Jurkat, Clone E6-1 (cell line): ENCODE measurements at regions not wholly inside any gene's neighbourhood (a gene's known extent, or its start where the extent isn't known, plus 50 kb on each side); places are given as distances from the start of the nearest gene placed in this dataset.
"Not testable (repeated sequence)": the region's sequence is repeated elsewhere in the genome, so short reads cannot be mapped to it uniquely, and the experiment has no call there.

ENCODE experiments used
- DNase-seq: peaks from one replicate; pipeline ENCODE4 v3.0.0-alpha.2; 2011; ENCODE audit warnings: low read depth, low spot score
- H3K4me3 ChIP-seq: 2 replicates; pipeline ENCODE4 v1.5.1; 2011; ENCODE audit warnings: mild to moderate bottlenecking, low read length, control low read depth, moderate library complexity

DNA sequence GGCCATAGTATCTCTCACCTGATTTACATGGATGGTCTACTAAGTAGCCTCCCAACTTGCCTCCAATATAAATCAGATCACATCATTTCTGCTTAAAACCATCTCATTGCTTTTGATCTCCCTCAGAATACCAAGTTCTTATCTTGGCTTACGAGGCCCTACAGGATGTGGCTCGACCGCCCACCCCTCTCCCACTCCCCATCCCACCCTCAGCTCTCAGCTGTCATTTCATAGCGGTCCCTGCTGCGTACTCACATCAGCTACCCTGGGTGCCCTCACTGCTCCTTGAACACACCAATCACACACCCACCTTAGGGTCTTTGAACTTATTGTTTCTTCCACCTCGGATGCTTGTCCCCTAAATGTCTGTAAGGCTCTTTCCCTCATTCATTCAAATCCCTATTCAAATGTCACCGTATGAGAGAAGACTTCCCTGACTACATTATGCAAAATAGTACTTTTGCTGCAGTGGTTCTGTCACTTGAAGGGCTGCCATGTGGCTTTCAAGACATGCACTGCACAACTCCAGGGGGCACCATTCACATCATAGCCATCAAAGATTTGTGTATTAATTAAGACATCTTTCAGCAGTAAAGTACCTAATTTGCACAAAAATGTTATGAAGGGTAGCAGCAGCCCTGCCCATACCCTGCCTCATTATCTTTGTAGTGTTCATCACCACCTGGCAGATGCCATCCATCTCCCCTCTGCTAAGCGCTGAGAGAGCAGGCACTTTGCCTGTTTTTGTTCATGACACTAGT is 171.1 kb downstream of the ENC1 start:
- H3K4me3 ChIP-seq = no peak overlapping the region
- DNase-seq = no peak

DNA sequence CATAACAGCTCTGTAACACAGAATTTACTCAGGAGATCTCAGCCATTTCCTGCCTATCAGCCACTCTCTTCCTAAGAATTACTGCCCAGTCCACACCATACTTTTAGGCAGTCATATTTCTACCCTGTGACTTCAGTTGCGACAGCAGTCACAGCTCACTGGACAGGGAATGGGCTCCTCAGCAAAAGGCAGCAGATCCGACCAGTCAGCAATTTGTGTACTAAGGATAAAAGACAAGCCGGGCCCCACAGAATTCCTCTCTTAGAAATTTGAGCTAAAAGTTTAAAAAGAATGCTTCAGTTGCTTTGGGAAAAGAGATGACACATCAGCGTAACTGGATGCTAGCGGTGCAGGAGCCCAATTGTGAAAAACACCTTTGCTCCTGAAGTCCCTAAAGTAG is 172.1 kb downstream of the ENC1 start:
- DNase-seq = no peak
- no peak overlapping the region for H3K4me3 ChIP-seq

DNA sequence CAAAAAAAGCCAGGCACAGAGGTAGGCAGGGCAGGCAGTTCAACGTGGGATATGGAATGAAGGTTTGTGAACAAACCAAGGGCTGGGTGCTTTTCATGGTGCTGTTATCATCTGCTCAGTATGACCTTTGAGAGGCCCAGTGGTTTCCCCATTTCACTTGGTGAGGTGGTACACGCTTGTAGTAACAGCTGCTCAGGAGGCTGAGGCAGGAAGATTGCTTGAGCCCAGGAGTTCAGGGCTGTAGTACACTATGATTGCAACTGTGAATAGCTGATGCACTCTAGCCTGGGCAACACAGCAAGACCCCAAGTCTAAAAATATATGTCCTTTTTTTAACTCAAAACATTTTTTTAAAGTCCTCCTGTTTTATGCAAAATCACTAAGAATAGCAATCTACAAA is 174.8 kb downstream of the ENC1 start:
- no peak overlapping the region for H3K4me3 ChIP-seq
- no peak for DNase-seq

DNA sequence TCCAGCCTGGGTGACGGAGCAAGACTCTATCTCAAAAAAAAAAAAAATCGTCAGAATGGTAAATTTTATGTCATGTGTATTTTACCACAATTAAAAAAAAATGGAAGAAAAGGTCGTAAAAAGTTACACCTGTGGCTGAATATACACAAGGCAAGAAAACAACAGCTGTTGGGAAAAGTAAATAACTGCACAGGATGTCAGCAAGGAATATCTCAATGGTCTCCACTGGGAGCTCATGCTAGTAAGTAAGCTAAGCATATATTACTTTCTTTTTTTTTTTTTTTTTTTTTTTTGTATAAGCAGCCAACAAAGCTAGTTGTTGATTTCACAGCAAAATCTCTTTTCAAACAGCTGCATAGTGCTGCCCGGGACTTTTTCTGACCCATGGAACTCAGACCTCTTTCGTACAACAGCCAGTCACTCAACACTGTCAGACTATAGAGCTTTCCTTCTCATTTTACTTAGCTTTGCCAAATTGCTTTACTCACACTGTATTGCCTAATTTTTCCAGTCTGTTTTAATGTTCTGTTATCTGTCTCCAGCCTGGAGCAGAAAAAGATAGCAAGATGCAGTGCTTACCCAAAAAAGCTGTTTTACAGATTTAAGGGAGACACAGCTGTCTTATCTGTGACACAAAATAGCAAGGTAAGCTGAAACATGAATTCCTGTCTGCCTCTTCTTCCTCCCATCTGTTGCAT is 175.9 kb downstream of the ENC1 start:
- no peak for DNase-seq
- H3K4me3 ChIP-seq = no peak overlapping the region

DNA sequence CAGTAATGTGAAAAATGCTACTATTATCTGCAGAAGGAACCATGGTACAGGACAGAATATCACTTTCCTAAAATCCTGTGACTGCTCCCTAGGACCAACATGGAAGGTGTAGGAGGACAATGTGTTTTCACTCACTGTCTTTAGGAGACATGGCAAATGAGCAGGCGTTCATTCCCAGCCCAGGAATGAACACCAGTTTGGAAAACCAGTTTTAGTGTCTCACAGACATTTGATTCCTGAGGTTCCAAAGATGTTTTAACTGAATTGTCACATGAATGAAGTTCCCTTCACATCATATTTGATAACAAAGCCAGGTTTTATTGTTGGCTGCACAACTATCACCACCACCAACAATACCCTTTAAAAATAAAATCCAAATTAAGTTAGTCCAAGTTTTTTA is 178.2 kb downstream of the ENC1 start:
- H3K4me3 ChIP-seq = no peak overlapping the region
- no peak for DNase-seq

DNA sequence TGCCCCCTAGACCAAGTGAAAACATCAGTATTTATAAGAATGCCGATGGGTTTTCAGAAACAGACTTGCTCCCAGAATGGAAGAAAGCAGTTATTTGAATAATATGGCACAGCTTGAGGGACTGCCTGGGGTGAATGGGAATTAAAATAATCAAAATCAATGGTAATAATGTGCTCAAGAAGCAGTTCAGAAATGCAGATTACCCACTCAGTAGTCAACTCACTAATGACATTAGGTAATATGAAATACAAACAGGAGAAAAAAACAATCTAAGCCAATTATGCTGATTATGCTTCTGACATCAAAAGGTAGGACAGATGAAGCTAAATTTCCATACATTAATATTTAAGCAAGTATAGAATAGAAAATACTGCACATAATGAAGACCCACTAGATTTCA is 179.3 kb downstream of the ENC1 start:
- H3K4me3 ChIP-seq = no peak overlapping the region
- no peak for DNase-seq

DNA sequence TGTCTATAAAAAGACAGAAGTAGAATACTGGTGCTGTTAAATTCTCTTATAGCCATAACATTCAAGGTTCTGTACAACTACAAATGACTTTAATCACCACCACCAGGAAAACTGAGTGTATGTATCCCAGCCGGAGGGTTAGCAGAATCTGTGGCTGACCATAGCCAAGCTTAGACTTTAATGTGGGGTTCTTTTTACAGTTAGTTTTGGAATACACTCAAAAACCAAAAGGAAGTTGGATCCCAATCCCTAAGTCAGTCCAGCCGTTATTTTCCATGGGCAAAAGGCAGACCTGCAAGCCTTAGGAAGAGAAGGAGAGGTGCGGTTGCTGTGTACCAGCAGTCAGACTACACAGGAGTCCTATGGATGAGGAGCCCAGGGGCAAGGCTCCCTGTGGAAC is 179.8 kb downstream of the ENC1 start:
- no peak overlapping the region for H3K4me3 ChIP-seq

DNA sequence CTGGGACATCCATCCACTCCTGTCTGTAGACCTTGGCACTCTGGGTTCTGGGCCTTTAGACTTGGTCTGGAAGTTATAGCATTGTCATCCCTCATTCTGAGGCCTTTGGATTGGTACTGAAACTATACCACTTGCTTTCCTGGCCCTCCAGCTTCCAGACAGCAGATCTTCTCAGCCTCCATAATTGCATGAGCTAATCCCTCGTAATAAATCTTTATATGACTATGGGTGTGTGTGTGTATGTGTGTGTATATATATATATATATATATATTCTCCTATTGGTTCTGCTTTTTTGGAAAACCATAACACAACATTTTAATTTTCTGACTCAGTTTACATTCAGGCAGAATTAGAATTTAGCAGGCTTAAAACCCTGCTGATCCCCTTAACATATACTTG is 180.5 kb downstream of the ENC1 start:
- DNase-seq = no peak
- no peak overlapping the region for H3K4me3 ChIP-seq

More for the DNA sequence above, 179.8 kb downstream of the ENC1 start:
- no peak for DNase-seq

DNA sequence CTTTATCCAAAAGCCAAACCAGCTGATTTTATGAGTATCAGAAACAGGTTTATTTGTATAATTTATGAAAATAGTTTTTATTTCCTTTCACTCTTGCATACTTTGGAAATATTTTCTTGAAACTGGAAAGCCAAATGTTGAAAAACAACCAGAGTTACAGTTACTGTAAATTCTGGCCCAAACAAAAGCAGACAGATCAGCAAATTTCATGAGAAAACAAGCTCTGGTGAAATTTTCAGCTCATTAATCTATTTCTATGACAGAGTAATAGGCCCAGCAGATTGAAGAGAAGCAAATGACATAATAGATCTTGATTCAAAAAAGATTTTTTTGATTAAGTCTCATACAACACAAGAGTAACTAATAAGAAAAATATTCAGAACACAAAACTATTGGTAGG is 182.7 kb downstream of the ENC1 start:
- DNase-seq = no peak
- H3K4me3 ChIP-seq = no peak overlapping the region

DNA sequence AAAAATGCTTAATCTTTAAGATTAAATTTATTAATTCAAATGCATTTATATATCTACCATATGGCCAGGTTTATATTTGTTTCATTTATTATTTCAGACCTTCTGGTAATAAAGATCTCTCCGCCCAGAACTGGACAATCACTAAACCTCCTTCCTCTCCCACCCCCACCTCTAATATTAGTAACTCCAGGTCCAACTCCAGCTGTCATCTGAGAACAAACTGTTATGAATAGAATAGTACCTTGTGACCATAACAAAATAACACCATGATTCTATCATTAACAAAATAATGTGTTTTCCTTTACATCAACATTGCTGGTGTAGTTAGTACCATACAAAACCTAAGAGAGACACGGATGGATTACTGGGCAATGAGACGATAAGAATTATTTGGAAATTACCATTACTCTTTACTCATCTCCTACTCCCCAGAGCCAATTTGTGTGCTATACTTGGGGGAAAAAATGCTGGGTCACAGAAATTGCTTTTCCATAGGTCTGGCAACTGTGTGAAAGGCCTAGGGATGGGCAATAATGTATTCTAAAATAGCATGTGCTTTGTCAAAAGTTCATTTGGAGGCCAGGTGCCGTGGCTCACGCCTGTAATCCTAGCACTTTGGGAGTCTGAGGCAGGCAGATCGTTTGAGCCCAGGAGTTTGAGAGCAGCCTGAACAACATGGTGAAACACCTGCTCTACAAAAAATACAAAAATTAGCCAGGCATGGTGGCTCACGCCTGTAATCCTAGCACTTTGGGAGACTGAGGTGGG is 186.1 kb downstream of the ENC1 start:
- no peak overlapping the region for H3K4me3 ChIP-seq

DNA sequence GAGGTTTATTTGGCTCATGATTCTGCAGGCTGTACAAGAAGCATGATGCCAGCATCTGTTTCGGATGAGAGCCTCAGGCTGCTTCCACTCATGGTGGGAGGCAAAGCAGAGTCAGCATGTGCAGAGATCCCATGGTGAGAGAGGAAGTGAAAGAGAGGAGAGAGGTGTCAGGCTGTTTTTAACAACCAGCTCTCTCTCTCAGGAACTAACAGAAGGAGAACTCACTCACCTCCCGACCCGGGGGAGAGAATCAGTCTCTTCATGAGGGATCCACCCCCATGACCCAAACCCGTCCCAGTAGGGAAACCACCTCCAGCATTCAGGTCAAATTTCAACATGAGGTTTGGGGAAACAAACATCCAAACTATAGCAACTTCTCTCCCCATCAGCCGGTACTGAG is 187.7 kb downstream of the ENC1 start:
- DNase-seq = no peak
- H3K4me3 ChIP-seq = no peak overlapping the region

More for the DNA sequence above, 186.1 kb downstream of the ENC1 start:
- DNase-seq = no peak

DNA sequence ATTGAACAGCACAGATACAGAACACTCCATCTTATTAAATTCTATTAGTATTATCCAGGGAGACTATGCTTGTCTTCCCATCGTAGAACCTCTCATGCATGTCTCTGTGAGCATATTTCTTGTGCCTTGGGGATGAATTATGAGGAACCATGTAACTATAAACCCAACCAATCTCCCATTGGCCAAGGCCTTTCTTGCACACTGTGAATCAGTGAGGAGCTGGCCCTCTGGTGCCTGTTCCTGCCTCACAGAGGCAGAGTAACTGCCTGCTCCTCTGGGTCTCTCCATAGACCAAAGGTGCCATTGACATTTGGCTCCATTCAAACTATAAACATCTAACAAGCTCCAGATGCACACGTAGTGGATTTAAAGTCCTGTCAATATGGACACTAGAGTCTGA is 190.4 kb downstream of the ENC1 start:
- no peak overlapping the region for H3K4me3 ChIP-seq
- DNase-seq = no peak

DNA sequence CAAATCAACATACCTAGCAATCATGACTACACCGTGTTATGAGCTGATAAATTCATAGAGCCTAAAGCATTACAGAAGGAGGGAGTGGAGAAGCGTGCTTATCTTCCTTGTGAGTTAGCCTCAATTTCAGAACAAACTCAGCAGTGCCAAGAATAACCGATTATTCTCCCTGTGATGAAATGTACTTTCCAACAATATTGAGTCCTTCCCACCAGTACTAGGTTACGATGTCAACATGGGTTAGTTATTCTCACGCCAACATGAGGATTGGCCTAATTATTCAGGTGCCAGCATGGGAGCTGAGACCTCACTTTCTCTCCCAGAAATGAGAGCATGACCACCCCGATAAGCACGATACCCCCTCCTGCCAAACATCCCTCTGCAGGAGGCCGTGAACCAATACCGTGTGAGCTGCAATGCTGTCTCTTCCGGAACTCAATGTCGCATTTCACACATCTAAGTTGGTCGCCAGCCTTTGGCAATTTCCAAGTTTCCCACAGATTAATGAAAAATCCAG is 193.7 kb downstream of the ENC1 start:
- no peak for DNase-seq
- H3K4me3 ChIP-seq = no peak overlapping the region

DNA sequence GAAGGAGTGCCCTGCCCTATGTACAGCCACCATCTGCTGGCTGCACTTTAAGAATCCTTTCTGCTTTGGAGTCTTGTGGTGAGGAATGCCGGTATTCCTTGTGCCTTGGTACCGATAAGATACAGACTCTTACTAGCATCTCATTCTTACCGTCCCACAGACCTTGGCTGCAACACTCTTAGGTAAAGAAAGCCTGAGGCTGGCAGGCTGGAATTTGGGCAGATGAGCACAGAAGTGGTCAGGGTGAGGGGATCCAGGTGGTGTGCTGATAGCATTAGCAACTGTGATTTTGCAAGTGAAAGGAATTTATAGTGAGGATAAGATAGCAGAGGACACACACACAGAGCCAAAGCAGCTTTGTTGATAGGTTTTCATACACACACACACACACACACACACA is 198.1 kb downstream of the ENC1 start:
- no peak overlapping the region for H3K4me3 ChIP-seq
- DNase-seq = no peak

DNA sequence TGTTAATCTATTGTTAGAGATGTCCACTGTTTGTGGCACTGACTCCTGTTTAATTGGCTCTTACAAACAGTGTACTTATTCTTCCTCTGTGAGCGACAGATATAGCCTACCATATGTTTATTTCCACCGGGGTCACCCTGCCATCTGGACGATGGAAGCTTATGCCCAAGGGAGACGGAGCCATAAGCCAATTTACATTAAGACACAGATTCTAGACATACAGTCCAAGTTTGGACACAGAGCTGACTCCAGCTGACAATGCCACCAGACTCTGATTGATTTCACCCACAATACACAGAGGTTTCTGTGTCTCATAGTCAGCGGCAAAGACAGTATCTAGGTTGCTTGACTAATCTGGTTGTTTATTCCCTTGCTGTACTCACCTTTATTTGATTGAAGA is 198.9 kb downstream of the ENC1 start:
- DNase-seq = no peak
- H3K4me3 ChIP-seq = no peak overlapping the region

DNA sequence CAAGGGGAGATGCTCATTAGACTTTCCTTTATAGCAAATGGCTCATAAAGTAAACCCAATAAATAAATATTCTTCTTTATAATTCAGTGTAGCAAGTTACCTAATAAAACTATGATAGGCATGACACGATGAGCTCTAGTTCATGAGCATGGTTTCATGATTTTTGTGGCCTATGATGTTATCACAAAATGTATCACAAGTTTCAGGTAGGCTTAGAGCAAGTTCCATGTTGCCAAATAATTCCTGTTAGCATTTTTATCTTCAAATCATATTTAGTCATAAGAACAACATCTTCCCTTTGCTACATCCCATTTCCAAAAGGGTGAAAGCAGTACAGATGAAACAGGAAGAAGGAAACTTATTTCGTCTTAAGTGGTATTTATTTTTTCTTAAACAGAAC is 200.2 kb downstream of the ENC1 start:
- no peak for DNase-seq
- no peak overlapping the region for H3K4me3 ChIP-seq

DNA sequence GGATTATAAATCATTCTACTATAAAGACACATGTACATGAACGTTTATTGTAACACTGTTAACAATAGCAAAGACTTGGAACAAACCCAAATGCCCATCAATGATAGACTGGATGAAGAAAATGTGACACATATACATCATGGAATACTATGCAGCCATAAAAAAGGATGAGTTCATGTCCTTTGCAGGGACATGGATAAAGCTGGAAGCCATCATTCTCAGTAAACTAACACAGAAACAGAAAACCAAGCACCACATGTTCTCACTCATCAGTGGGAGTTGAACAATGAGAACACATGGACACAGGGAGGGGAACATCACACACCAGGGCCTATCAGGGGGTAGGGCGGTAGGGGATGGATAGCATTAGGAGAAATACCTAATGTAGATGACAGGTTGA is 202.7 kb downstream of the ENC1 start:
- not testable (repeated sequence) for H3K4me3 ChIP-seq, DNase-seq

DNA sequence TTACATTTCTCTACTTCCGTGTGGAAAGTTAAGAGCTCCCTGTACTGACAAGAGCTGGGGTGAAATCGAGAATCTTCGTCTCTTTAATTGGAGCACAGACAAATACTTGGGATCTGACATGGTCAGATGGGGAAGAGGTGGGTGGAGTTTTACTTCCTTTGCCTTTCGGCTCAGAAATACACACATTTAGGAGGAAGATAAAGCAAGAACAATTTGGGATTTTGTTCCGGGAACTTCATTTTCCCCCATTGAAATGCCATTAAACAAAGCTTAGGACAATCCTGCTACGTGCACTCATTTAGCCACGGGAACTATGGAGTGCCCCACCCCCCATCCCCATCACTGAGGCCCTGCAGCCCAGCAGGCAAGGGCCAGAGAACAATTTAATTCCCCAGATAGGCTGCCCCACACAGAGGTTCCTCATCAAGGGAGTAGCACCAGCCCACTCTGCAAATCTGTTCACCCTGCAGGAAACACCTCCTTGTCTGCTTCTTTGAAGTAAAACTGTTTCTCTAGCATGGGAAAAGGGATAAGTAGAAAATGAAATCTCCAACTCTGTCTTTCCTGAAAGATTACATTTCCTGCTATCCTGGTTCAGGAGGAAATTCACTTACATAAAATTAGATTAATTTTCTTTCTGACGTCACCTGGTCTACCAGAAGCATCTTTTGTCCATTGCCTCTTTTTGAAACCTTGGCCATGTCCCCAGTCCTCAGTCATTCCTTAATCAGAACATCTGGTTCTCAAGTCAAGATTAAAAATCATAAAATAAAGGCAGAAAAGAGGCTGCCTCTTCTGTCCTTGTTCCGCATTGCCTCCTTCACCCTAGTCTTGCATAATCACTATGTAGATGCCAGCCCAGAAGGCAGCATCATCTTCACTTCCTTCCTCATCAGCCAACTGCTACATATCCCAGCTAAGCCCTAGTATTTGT is 206.4 kb downstream of the ENC1 start:
- no peak for DNase-seq
- no peak overlapping the region for H3K4me3 ChIP-seq
